LNCAP (cell line): ENCODE measurements at regions not wholly inside any gene's neighbourhood (a gene's known extent, or its start where the extent isn't known, plus 50 kb on each side); places are given as distances from the start of the nearest gene placed in this dataset.

Source experiments
- CTCF ChIP-seq: fragments of 450-650 bp; IDR thresholded peaks from 2 replicates; pipeline ENCODE4 v1.5.1; 2017; ENCODE audit warnings: mild to moderate bottlenecking

GRCh38 chr20:60752741-60753420 is 499.2 kb upstream of the CDH4 start:
- TF ChIP-seq CTCF: no peak

- TF ChIP-seq CTCF: no peak
Observed at GRCh38 chr20:60754856-60755255, 497.2 kb upstream of the CDH4 start.

DNA sequence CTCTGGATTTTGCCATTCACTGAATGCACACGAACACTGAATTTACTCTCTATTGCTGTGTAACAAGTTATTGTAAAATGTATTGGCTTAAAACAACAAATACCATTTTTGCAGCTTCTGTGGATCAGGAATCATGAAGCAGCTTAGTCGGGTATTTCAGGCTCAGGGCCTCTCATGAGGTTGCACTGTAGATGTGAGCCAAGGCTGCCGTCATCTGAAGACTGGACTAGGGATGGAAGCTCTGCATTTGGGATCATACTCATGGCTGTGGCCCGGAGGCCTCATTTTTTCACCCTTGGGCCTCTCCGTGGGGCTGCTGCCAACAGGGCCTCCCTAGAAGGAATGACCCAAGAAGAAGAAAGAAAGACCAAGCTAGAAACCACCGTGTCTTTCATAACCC is 492.4 kb upstream of the CDH4 start:
- TF ChIP-seq CTCF: no peak

GRCh38 chr20:60760256-60761000 is 491.6 kb upstream of the CDH4 start:
- TF ChIP-seq CTCF: no peak

GRCh38 chr20:60761056-60761455 is 491.0 kb upstream of the CDH4 start:
- no peak for TF ChIP-seq CTCF

GRCh38 chr20:60762386-60762785 is 489.7 kb upstream of the CDH4 start:
- TF ChIP-seq CTCF: no peak

- no peak for TF ChIP-seq CTCF
Observed at GRCh38 chr20:60764328-60764727, 487.7 kb upstream of the CDH4 start.
